IMR-90 (cell line): ENCODE measurements at regions not wholly inside any gene's neighbourhood (a gene's known extent, or its start where the extent isn't known, plus 50 kb on each side); places are given as distances from the start of the nearest gene placed in this dataset.

Experiments used
- ATAC-seq: fragments of 200-7000 bp; cut with Tn5 transposase; 2 replicates; pipeline ENCODE4 v1.9.1; 2020; ENCODE audit warnings: low read depth, mild to moderate bottlenecking, moderate library complexity
- BruUV-seq: library from RNA; stranded (reverse); fragments of 400-500 nt; replicated peaks from 2 replicates; lab custom pipeline; 2021; lab: Mats Ljungman, UMichigan
- CTCF ChIA-PET: fragments of 300-600 bp; formaldehyde crosslinking; extraction: SDS; loops from one replicate; lab custom pipeline; 2021; ENCODE audit warnings: antibody characterized with exemption; lab: Yijun Ruan, JAX
- POLR2A ChIA-PET: fragments of 300-600 bp; sonication (Branson Sonifier 250); formaldehyde crosslinking; loops from one replicate; lab custom pipeline; 2022; ENCODE audit warnings: antibody characterized with exemption; ENCODE audit not compliant: unreplicated experiment; lab: Charles Lee
- DNase-seq: peaks from one replicate; pipeline ENCODE4 v3.0.0; 2013
- H2AFZ ChIP-seq: replicated peaks from 2 replicates; pipeline ENCODE3; 2013; ENCODE audit warnings: low read length, mild to moderate bottlenecking; ENCODE audit not compliant: poor library complexity
- H2AK5ac ChIP-seq: 2 replicates; pipeline ENCODE4 v1.6.1; 2013; ENCODE audit warnings: low read depth, low read length, inconsistent platforms
- H2AK9ac ChIP-seq: replicated peaks from 2 replicates; pipeline ENCODE3; 2013; ENCODE audit warnings: mild to moderate bottlenecking, low read depth, low read length, moderate library complexity; ENCODE audit not compliant: poor library complexity
- H2BK120ac ChIP-seq: 2 replicates; pipeline ENCODE4 v1.6.1; 2013; ENCODE audit warnings: low read depth, low read length, inconsistent platforms
- H2BK15ac ChIP-seq: 3 replicates; pipeline ENCODE4 v1.6.1; 2013; ENCODE audit warnings: low read depth, low read length, inconsistent platforms
- H2BK20ac ChIP-seq: 2 replicates; pipeline ENCODE4 v1.6.1; 2013; ENCODE audit warnings: low read depth, mild to moderate bottlenecking, inconsistent platforms, low read length, moderate library complexity
- H2BK5ac ChIP-seq: 2 replicates; pipeline ENCODE4 v1.6.1; 2013; ENCODE audit warnings: mild to moderate bottlenecking, low read depth, low read length, inconsistent platforms; ENCODE audit not compliant: poor library complexity, severe bottlenecking
- H3K14ac ChIP-seq: replicated peaks from 2 replicates; pipeline ENCODE4 v1.6.1; 2013; ENCODE audit warnings: low read depth, low read length, inconsistent platforms
- H3K18ac ChIP-seq: 2 replicates; pipeline ENCODE4 v1.6.1; 2013; ENCODE audit warnings: low read depth, low read length, control low read depth
- H3K23ac ChIP-seq: 2 replicates; pipeline ENCODE4 v1.6.1; 2013; ENCODE audit warnings: low read depth, low read length, inconsistent platforms
- H3K27ac ChIP-seq: 2 replicates; pipeline ENCODE4 v1.5.1; 2013; ENCODE audit warnings: mild to moderate bottlenecking, control low read depth, low read length; ENCODE audit not compliant: insufficient read depth
- H3K27me3 ChIP-seq: 2 replicates; pipeline ENCODE4 v1.6.1; 2013; ENCODE audit warnings: low read length; ENCODE audit not compliant: control insufficient read depth, insufficient read depth
- H3K36me3 ChIP-seq: 2 replicates; pipeline ENCODE4 v1.6.1; 2013; ENCODE audit warnings: low read length, mixed read lengths; ENCODE audit not compliant: control insufficient read depth, insufficient read depth
- H3K4ac ChIP-seq: 2 replicates; pipeline ENCODE4 v1.6.1; 2013; ENCODE audit warnings: low read depth, low read length, inconsistent platforms
- H3K4me1 ChIP-seq: 2 replicates; pipeline ENCODE4 v1.6.1; 2013; ENCODE audit warnings: low read length, mixed read lengths; ENCODE audit not compliant: control insufficient read depth, insufficient read depth
- H3K4me2 ChIP-seq: 2 replicates; pipeline ENCODE4 v1.6.1; 2013; ENCODE audit warnings: low read depth, mild to moderate bottlenecking, control low read depth, low read length, moderate library complexity
- H3K4me3 ChIP-seq: 2 replicates; pipeline ENCODE4 v1.5.1; 2013; ENCODE audit warnings: low read depth, mild to moderate bottlenecking, control low read depth, low read length, moderate library complexity; ENCODE audit not compliant: insufficient read depth
- H3K56ac ChIP-seq: 2 replicates; pipeline ENCODE4 v1.6.1; 2013; ENCODE audit warnings: low read length, inconsistent platforms; ENCODE audit not compliant: insufficient read depth; ENCODE audit errors: extremely low read depth
- H3K79me1 ChIP-seq, 2 experiments: 2 replicates each; pipeline ENCODE4 v1.6.1; 2013; ENCODE audit warnings: low read length in 2 of 2, inconsistent platforms in 1 of 2, low read depth in 1 of 2
- H3K9ac ChIP-seq: 2 replicates; pipeline ENCODE4 v1.6.1; 2013; ENCODE audit warnings: low read depth, low read length, control low read depth
- H3K9me1 ChIP-seq: 2 replicates; pipeline ENCODE4 v1.6.1; 2013; ENCODE audit warnings: low read length, inconsistent platforms; ENCODE audit not compliant: insufficient read depth
- H3K9me3 ChIP-seq: 2 replicates; pipeline ENCODE4 v1.6.1; 2013; ENCODE audit warnings: low read length; ENCODE audit not compliant: control insufficient read depth, insufficient read depth
- H4K20me1 ChIP-seq: 2 replicates; pipeline ENCODE4 v1.6.1; 2013; ENCODE audit warnings: low read length, inconsistent platforms; ENCODE audit not compliant: insufficient read depth
- H4K5ac ChIP-seq: 2 replicates; pipeline ENCODE4 v1.6.1; 2013; ENCODE audit warnings: mild to moderate bottlenecking, low read depth, low read length, control low read depth
- H4K8ac ChIP-seq, 2 experiments: 2 replicates each; pipeline ENCODE4 v1.6.1; 2013; ENCODE audit warnings: low read depth in 2 of 2, low read length in 2 of 2, control low read depth in 1 of 2, inconsistent platforms in 1 of 2
- H4K91ac ChIP-seq: 2 replicates; pipeline ENCODE4 v1.6.1; 2013; ENCODE audit warnings: low read depth, low read length, inconsistent platforms; ENCODE audit not compliant: insufficient read depth
- BHLHE40 ChIP-seq: fragments of 150-350 bp; IDR thresholded peaks from 2 replicates; pipeline ENCODE4 v1.6.1; 2016; ENCODE audit warnings: mild to moderate bottlenecking, low read depth, low read length
- CEBPB ChIP-seq: IDR thresholded peaks from 2 replicates; pipeline ENCODE4 v1.6.1; 2012; ENCODE audit warnings: low read depth, low read length, improper control_type of control experiment
- CHD1 ChIP-seq: IDR thresholded peaks from 2 replicates; pipeline ENCODE4 v1.6.1; 2012; ENCODE audit warnings: low read depth, low read length, improper control_type of control experiment
- FOS ChIP-seq: fragments of 150-350 bp; IDR thresholded peaks from 2 replicates; pipeline ENCODE4 v1.6.1; 2016; ENCODE audit warnings: low read depth, low read length
- MAFK ChIP-seq: IDR thresholded peaks from 2 replicates; pipeline ENCODE4 v1.6.1; 2012; ENCODE audit warnings: low read depth, low read length, improper control_type of control experiment
- MAZ ChIP-seq: IDR thresholded peaks from 2 replicates; pipeline ENCODE4 v1.6.1; 2012; ENCODE audit warnings: low read depth, mild to moderate bottlenecking, low read length, improper control_type of control experiment, moderate library complexity, borderline replicate concordance
- MXI1 ChIP-seq: IDR thresholded peaks from 2 replicates; pipeline ENCODE4 v1.6.1; 2012; ENCODE audit warnings: low read depth, mild to moderate bottlenecking, low read length, moderate library complexity, borderline replicate concordance
- NFE2L2 ChIP-seq: fragments of 150-350 bp; IDR thresholded peaks from 2 replicates; pipeline ENCODE4 v1.6.1; 2016; ENCODE audit warnings: low read depth, mild to moderate bottlenecking, low read length
- POLR2A ChIP-seq: IDR thresholded peaks from 2 replicates; pipeline ENCODE4 v1.6.1; 2012; ENCODE audit warnings: mild to moderate bottlenecking, low read depth, low read length
- RAD21 ChIP-seq: IDR thresholded peaks from 2 replicates; pipeline ENCODE4 v1.6.1; 2012; ENCODE audit warnings: low read length, improper control_type of control experiment
- RCOR1 ChIP-seq: IDR thresholded peaks from 2 replicates; pipeline ENCODE4 v1.6.1; 2012; ENCODE audit warnings: mild to moderate bottlenecking, low read length, improper control_type of control experiment; ENCODE audit not compliant: insufficient replicate concordance
- RFX5 ChIP-seq: IDR thresholded peaks from 2 replicates; pipeline ENCODE4 v1.8.0; 2012; ENCODE audit warnings: low read depth, mild to moderate bottlenecking, low read length, moderate library complexity
- SMC3 ChIP-seq: fragments of 150-350 bp; IDR thresholded peaks from 2 replicates; pipeline ENCODE4 v1.6.1; 2016; ENCODE audit warnings: low read depth, mild to moderate bottlenecking, antibody characterized with exemption, low read length, moderate library complexity
- dilution Hi-C: fragments of 300-500 bp; cut with HindIII; formaldehyde crosslinking; loops from one replicate; pipeline ENCODE4 v1.14.3; 2018; ENCODE audit warnings: low sequenced_read_pairs; ENCODE audit not compliant: unreplicated experiment
- in situ Hi-C: fragments of 300-500 bp; cut with MboI; formaldehyde crosslinking; loops from 3 replicates; pipeline ENCODE4 v1.14.3; 2019; ENCODE audit warnings: low sequenced_read_pairs, inconsistent platforms, mixed read lengths
- intact Hi-C: fragments of 100-400 bp; cut with micrococcal nuclease; formaldehyde crosslinking; loops from 2 replicates; pipeline ENCODE4 v1.10.0; 2022
- TF ChIP-seq, protein P1 (sequence below): fragments of 150-350 bp; IDR thresholded peaks from 2 replicates; pipeline ENCODE4 v1.6.1; 2016; ENCODE audit warnings: low read depth, mild to moderate bottlenecking, low read length, moderate library complexity, borderline replicate concordance
- TF ChIP-seq, protein P2 (sequence below): conservative IDR thresholded peaks from 2 replicates; pipeline ENCODE4 v1.5.1; 2012; ENCODE audit warnings: mild to moderate bottlenecking, low read depth, low read length, improper control_type of control experiment
- TF ChIP-seq, protein P3 (sequence below): fragments of 150-350 bp; IDR thresholded peaks from 2 replicates; pipeline ENCODE4 v1.6.1; 2017; ENCODE audit warnings: mild to moderate bottlenecking, antibody characterized with exemption, low read length, low read depth

DNA sequence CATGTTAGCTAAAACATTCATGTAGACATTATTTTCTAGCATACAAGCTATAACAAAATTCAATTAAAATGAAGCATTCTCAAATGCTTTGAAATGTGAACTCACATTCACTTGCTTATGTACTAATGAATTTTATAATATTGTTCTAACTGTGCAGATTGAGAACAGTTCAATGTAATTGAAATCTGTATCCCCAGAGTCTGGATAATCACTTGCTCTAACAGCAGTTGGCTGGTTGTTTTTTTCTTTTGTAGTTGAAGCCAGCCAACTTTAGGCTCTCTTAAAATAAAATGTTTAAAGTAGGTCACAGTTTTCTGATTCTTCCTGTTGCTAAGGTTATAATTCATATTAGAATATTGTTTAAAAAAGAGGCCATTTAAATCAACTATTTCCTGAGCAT lies 438.9 kb downstream of the NAF1 start:
- no peak overlapping the region for H2BK120ac ChIP-seq
- peaks cover 3% of the 10 kb centered on the region for H3K9me3 ChIP-seq
- in situ Hi-C loops: no loop called here
- no peak overlapping the region for H4K8ac ChIP-seq
- no peak overlapping the region for H2BK15ac ChIP-seq
- no peak overlapping the region for H3K4me2 ChIP-seq
- H3K27ac ChIP-seq: no peak overlapping the region
- no peaks in the 10 kb centered on the region for H3K4me1 ChIP-seq
- no peaks in the 10 kb centered on the region for H3K9me1 ChIP-seq
- TF ChIP-seq BHLHE40 (no peak), RAD21 (no peak), POLR2A (no peak), NFE2L2 (no peak), MXI1 (no peak), FOS (no peak), MAZ (no peak), RFX5 (no peak), RCOR1 (no peak), CHD1 (no peak), MAFK (no peak), CEBPB (no peak), SMC3 (no peak)
- TF ChIP-seq, protein P1, sequence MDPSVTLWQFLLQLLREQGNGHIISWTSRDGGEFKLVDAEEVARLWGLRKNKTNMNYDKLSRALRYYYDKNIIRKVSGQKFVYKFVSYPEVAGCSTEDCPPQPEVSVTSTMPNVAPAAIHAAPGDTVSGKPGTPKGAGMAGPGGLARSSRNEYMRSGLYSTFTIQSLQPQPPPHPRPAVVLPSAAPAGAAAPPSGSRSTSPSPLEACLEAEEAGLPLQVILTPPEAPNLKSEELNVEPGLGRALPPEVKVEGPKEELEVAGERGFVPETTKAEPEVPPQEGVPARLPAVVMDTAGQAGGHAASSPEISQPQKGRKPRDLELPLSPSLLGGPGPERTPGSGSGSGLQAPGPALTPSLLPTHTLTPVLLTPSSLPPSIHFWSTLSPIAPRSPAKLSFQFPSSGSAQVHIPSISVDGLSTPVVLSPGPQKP: no peak
- TF ChIP-seq, protein P2, sequence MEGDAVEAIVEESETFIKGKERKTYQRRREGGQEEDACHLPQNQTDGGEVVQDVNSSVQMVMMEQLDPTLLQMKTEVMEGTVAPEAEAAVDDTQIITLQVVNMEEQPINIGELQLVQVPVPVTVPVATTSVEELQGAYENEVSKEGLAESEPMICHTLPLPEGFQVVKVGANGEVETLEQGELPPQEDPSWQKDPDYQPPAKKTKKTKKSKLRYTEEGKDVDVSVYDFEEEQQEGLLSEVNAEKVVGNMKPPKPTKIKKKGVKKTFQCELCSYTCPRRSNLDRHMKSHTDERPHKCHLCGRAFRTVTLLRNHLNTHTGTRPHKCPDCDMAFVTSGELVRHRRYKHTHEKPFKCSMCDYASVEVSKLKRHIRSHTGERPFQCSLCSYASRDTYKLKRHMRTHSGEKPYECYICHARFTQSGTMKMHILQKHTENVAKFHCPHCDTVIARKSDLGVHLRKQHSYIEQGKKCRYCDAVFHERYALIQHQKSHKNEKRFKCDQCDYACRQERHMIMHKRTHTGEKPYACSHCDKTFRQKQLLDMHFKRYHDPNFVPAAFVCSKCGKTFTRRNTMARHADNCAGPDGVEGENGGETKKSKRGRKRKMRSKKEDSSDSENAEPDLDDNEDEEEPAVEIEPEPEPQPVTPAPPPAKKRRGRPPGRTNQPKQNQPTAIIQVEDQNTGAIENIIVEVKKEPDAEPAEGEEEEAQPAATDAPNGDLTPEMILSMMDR: no peak
- TF ChIP-seq, protein P3, sequence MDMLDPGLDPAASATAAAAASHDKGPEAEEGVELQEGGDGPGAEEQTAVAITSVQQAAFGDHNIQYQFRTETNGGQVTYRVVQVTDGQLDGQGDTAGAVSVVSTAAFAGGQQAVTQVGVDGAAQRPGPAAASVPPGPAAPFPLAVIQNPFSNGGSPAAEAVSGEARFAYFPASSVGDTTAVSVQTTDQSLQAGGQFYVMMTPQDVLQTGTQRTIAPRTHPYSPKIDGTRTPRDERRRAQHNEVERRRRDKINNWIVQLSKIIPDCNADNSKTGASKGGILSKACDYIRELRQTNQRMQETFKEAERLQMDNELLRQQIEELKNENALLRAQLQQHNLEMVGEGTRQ: no peak
- no peak overlapping the region for H2BK20ac ChIP-seq
- no peak overlapping the region for H3K56ac ChIP-seq
- no peak overlapping the region for H3K9ac ChIP-seq
- ATAC-seq (no peak), DNase-seq (no peak)
- no peak overlapping the region for H3K18ac ChIP-seq
- no peaks in the 10 kb centered on the region for H3K79me1 ChIP-seq
- H3K4ac ChIP-seq: no peak overlapping the region
- no peaks in the 10 kb centered on the region for H3K27me3 ChIP-seq
- H3K4me3 ChIP-seq: no peak overlapping the region
- dilution Hi-C loops: no loop called here
- no peak overlapping the region for H4K5ac ChIP-seq
- no TSS peak for BruUV-seq
- ChIA-PET CTCF (no interaction called here), POLR2A (no interaction called here)
- no peak overlapping the region for H2BK5ac ChIP-seq
- no peak overlapping the region for H3K23ac ChIP-seq
- H2AFZ ChIP-seq: no peak overlapping the region
- intact Hi-C loops: no loop called here
- no peaks in the 10 kb centered on the region for H3K36me3 ChIP-seq
- H2AK5ac ChIP-seq: no peak overlapping the region
- H2AK9ac ChIP-seq: no peak overlapping the region
- no peak overlapping the region for H4K91ac ChIP-seq
- no peak overlapping the region for H3K14ac ChIP-seq
- H4K20me1 ChIP-seq: no peaks in the 10 kb centered on the region
